WI38 (cell line): ENCODE measurements at regions not wholly inside any gene's neighbourhood (a gene's known extent, or its start where the extent isn't known, plus 50 kb on each side); places are given as distances from the start of the nearest gene placed in this dataset.
A peak's percentile ranks its signal among the peaks of the same experiment; 100 is the strongest.

Source experiments
- H3K4me3 ChIP-seq: 2 replicates; pipeline ENCODE4 v1.5.1; 2011; ENCODE audit warnings: low read depth, mild to moderate bottlenecking, control low read depth, low read length
- CTCF ChIP-seq: IDR thresholded peaks from 2 replicates; pipeline ENCODE4 v1.5.1; 2012; ENCODE audit warnings: low read depth, mild to moderate bottlenecking, control low read depth, low read length

- TF ChIP-seq CTCF, result no peak
These were observed 550.3 kb downstream of the QKI start for GRCh38 chr6:163964789-163965188.

GRCh38 chr6:163963205-163964120, 548.9 kb downstream of the QKI start:
- no peak for TF ChIP-seq CTCF
- no peak overlapping the region for H3K4me3 ChIP-seq

More at GRCh38 chr6:163964789-163965188, 550.3 kb downstream of the QKI start:
- no peak overlapping the region for H3K4me3 ChIP-seq

- H3K4me3 ChIP-seq, result no peak overlapping the region
- no peak for TF ChIP-seq CTCF
These were observed 548.2 kb downstream of the QKI start for GRCh38 chr6:163962627-163963117.

GRCh38 chr6:163960128-163960527, 545.6 kb downstream of the QKI start:
- TF ChIP-seq CTCF, result no peak
- H3K4me3 ChIP-seq, result no peak overlapping the region

GRCh38 chr6:163958646-163959045, 544.1 kb downstream of the QKI start:
- H3K4me3 ChIP-seq, result no peak overlapping the region
- no peak for TF ChIP-seq CTCF

GRCh38 chr6:163956571-163957407, 542.3 kb downstream of the QKI start:
- peak; percentile 88 for TF ChIP-seq CTCF
- no peak overlapping the region for H3K4me3 ChIP-seq
